ENCODE measurements at regions not wholly inside any gene's neighbourhood (a gene's known extent, or its start where the extent isn't known, plus 50 kb on each side); places are given as distances from the start of the nearest gene placed in this dataset.

- TF ChIP-seq EP300 (IDR thresholded peaks at IDR 0.05) = no peak
- TF ChIP-seq, protein P1, sequence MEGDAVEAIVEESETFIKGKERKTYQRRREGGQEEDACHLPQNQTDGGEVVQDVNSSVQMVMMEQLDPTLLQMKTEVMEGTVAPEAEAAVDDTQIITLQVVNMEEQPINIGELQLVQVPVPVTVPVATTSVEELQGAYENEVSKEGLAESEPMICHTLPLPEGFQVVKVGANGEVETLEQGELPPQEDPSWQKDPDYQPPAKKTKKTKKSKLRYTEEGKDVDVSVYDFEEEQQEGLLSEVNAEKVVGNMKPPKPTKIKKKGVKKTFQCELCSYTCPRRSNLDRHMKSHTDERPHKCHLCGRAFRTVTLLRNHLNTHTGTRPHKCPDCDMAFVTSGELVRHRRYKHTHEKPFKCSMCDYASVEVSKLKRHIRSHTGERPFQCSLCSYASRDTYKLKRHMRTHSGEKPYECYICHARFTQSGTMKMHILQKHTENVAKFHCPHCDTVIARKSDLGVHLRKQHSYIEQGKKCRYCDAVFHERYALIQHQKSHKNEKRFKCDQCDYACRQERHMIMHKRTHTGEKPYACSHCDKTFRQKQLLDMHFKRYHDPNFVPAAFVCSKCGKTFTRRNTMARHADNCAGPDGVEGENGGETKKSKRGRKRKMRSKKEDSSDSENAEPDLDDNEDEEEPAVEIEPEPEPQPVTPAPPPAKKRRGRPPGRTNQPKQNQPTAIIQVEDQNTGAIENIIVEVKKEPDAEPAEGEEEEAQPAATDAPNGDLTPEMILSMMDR (IDR thresholded peaks at IDR 0.05) = no peak
- no peak for TF ChIP-seq POLR2A (IDR thresholded peaks at IDR 0.05)
- TF ChIP-seq POLR2AphosphoS5 (IDR thresholded peaks at IDR 0.05) = no peak
Measured at GRCh38 chr20:11165789-11166188, 492.0 kb upstream of the JAG1 start.

Measured in sigmoid colon (tissue), 4 donors.